DND-41 (cell line): ENCODE measurements at regions not wholly inside any gene's neighbourhood (a gene's known extent, or its start where the extent isn't known, plus 50 kb on each side); places are given as distances from the start of the nearest gene placed in this dataset.

Source experiments
- ATAC-seq: fragments of 200-7000 bp; cut with Tn5 transposase; 3 replicates; pipeline ENCODE4 v1.9.1; 2021; ENCODE audit warnings: low read depth; ENCODE audit not compliant: insufficient read depth
- DNase-seq: peaks from one replicate; pipeline ENCODE4 v3.0.0-alpha.2; 2020
- H2AFZ ChIP-seq: 2 replicates; pipeline ENCODE4 v1.6.0; 2012; ENCODE audit warnings: low read depth, low read length
- H3K27ac ChIP-seq: 2 replicates; pipeline ENCODE4 v1.5.1; 2012; ENCODE audit warnings: low read length, inconsistent platforms
- H3K27me3 ChIP-seq: fragments of 200-600 bp; sonication (generic); 2 replicates; pipeline ENCODE4 v1.6.0; 2012; ENCODE audit warnings: low read length, mild to moderate bottlenecking, inconsistent platforms; ENCODE audit not compliant: insufficient read depth, poor library complexity
- H3K36me3 ChIP-seq: 2 replicates; pipeline ENCODE4 v1.5.1; 2012; ENCODE audit warnings: low read length, inconsistent platforms; ENCODE audit not compliant: insufficient read depth
- H3K4me1 ChIP-seq: 2 replicates; pipeline ENCODE4 v1.5.1; 2012; ENCODE audit warnings: mild to moderate bottlenecking, low read length; ENCODE audit not compliant: insufficient read depth
- H3K4me2 ChIP-seq: 2 replicates; pipeline ENCODE4 v1.6.0; 2012; ENCODE audit warnings: mild to moderate bottlenecking, moderate library complexity, low read length, inconsistent platforms; ENCODE audit not compliant: insufficient read depth
- H3K4me3 ChIP-seq, 2 experiments: fragments of 200-600 bp in 1 of 2; shearing (Covaris generic) in 1 of 2; 2 replicates each; pipeline ENCODE4 v1.5.1; 2012 to 2016; ENCODE audit warnings: inconsistent platforms in 2 of 2, low read length in 2 of 2, mild to moderate bottlenecking in 2 of 2, low read depth in 1 of 2, moderate library complexity in 1 of 2
- H3K79me2 ChIP-seq: 2 replicates; pipeline ENCODE4 v1.6.0; 2012; ENCODE audit warnings: low read length, inconsistent platforms; ENCODE audit not compliant: insufficient read depth
- H3K9ac ChIP-seq: 2 replicates; pipeline ENCODE4 v1.6.0; 2012; ENCODE audit warnings: low read depth, mild to moderate bottlenecking, inconsistent platforms, low read length, moderate library complexity
- H3K9me3 ChIP-seq: 2 replicates; pipeline ENCODE4 v1.5.1; 2012; ENCODE audit warnings: low read length, moderate library complexity, mild to moderate bottlenecking, inconsistent platforms; ENCODE audit not compliant: insufficient read depth, severe bottlenecking
- H4K20me1 ChIP-seq: 2 replicates; pipeline ENCODE4 v1.6.0; 2012; ENCODE audit warnings: low read length; ENCODE audit not compliant: insufficient read depth
- EZH2 ChIP-seq: IDR thresholded peaks from 3 replicates; pipeline ENCODE4 v1.6.1; 2012; ENCODE audit warnings: borderline replicate concordance, low read depth, mild to moderate bottlenecking, moderate library complexity, low read length, inconsistent platforms; ENCODE audit not compliant: severe bottlenecking
- TF ChIP-seq, protein P1 (sequence below): IDR thresholded peaks from 2 replicates; pipeline ENCODE4 v1.5.1; 2012; ENCODE audit warnings: borderline replicate concordance, low read length, moderate library complexity, mild to moderate bottlenecking; ENCODE audit not compliant: poor library complexity, severe bottlenecking; ENCODE audit errors: extremely low read depth

- H3K4me1 ChIP-seq, result no peaks in the 10 kb centered on the region
- H3K9me3 ChIP-seq, result peaks cover 6% of the 10 kb centered on the region
- no peaks in the 10 kb centered on the region for H3K27me3 ChIP-seq
- no peak overlapping the region for H3K4me2 ChIP-seq
- TF ChIP-seq EZH2, result no peak
- TF ChIP-seq, protein P1, sequence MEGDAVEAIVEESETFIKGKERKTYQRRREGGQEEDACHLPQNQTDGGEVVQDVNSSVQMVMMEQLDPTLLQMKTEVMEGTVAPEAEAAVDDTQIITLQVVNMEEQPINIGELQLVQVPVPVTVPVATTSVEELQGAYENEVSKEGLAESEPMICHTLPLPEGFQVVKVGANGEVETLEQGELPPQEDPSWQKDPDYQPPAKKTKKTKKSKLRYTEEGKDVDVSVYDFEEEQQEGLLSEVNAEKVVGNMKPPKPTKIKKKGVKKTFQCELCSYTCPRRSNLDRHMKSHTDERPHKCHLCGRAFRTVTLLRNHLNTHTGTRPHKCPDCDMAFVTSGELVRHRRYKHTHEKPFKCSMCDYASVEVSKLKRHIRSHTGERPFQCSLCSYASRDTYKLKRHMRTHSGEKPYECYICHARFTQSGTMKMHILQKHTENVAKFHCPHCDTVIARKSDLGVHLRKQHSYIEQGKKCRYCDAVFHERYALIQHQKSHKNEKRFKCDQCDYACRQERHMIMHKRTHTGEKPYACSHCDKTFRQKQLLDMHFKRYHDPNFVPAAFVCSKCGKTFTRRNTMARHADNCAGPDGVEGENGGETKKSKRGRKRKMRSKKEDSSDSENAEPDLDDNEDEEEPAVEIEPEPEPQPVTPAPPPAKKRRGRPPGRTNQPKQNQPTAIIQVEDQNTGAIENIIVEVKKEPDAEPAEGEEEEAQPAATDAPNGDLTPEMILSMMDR, result no peak
- no peaks in the 10 kb centered on the region for H3K36me3 ChIP-seq
- no peak overlapping the region for H2AFZ ChIP-seq
- DNase-seq, result no peak
- no peak overlapping the region for H3K4me3 ChIP-seq
- no peak for ATAC-seq
- H3K9ac ChIP-seq, result no peak overlapping the region
- H3K79me2 ChIP-seq, result no peaks in the 10 kb centered on the region
- no peak overlapping the region for H3K27ac ChIP-seq
- H4K20me1 ChIP-seq, result no peaks in the 10 kb centered on the region
Measured at GRCh38 chr7:108794466-108794865, 224.8 kb downstream of the DNAJB9 start.

DNA sequence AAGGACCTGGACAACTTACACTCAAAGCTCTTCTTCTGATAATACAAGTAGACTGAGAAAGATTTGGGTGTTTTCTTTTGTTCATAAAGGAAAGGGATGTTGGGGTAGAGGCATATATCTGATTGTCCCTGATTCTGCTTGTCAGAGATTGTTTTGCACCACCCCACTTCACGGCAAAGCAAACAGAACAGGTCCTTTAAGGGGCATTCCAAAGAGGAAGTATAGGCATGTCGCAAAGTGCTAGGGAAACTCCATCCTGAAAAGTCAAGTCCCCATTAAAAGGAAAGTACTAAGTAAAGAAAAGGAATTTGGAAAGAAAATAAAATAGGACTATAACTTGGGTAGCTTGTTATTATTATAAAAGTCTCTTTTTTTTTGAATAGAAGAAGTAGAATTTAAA is 233.0 kb downstream of the DNAJB9 start:
- Histone ChIP-seq H2AFZ (no peak overlapping the region), H3K9me3 (no peaks in the 10 kb centered on the region), H3K4me2 (no peak overlapping the region), H3K4me3 (no peak overlapping the region), H3K4me1 (no peaks in the 10 kb centered on the region), H3K36me3 (no peaks in the 10 kb centered on the region), H3K79me2 (no peaks in the 10 kb centered on the region), H3K9ac (no peak overlapping the region), H3K27ac (no peak overlapping the region), H3K27me3 (no peaks in the 10 kb centered on the region), H4K20me1 (no peaks in the 10 kb centered on the region)
- ATAC-seq (no peak), DNase-seq (no peak)
- TF ChIP-seq EZH2, result no peak
- TF ChIP-seq, protein P1, result no peak

- H2AFZ ChIP-seq, result peak overlapping the region; percentile 62
- H3K4me2 ChIP-seq, result no peak overlapping the region
- no peaks in the 10 kb centered on the region for H3K27me3 ChIP-seq
- DNase-seq (peak; percentile 7), ATAC-seq (peak; percentile 60; the same call in 1 of the 3 replicates)
- no peaks in the 10 kb centered on the region for H3K36me3 ChIP-seq
- TF ChIP-seq, protein P1, result peak; percentile 65
- no peak for TF ChIP-seq EZH2
- no peak overlapping the region for H3K4me3 ChIP-seq
- H3K9ac ChIP-seq, result no peak overlapping the region
- no peaks in the 10 kb centered on the region for H3K4me1 ChIP-seq
- no peaks in the 10 kb centered on the region for H4K20me1 ChIP-seq
- H3K79me2 ChIP-seq, result no peaks in the 10 kb centered on the region
- H3K9me3 ChIP-seq, result no peaks in the 10 kb centered on the region
- H3K27ac ChIP-seq, result no peak overlapping the region
Measured at GRCh38 chr7:108805808-108806397, 236.2 kb downstream of the DNAJB9 start.
